Type B pancreatic cell (in vitro differentiated cells): ENCODE measurements at regions not wholly inside any gene's neighbourhood (a gene's known extent, or its start where the extent isn't known, plus 50 kb on each side); places are given as distances from the start of the nearest gene placed in this dataset.

Experiments
- DNase-seq: peaks from one replicate; pipeline ENCODE4 v3.0.0; 2021; ENCODE audit warnings: mixed read lengths; ENCODE audit not compliant: unreplicated experiment; ENCODE audit errors: extremely low spot score
- H3K27ac Mint-ChIP-seq: 2 replicates; pipeline ENCODE4 v1.8.0; 2021; ENCODE audit warnings: mild to moderate bottlenecking, mixed read lengths
- H3K27me3 Mint-ChIP-seq: 2 replicates; pipeline ENCODE4 v1.8.0; 2021; ENCODE audit warnings: mixed read lengths
- H3K36me3 Mint-ChIP-seq: 2 replicates; pipeline ENCODE4 v1.8.0; 2021; ENCODE audit warnings: mixed read lengths
- H3K4me1 Mint-ChIP-seq: one replicate; pipeline ENCODE4 v1.8.0; 2021; ENCODE audit warnings: mixed read lengths; ENCODE audit not compliant: unreplicated experiment
- H3K4me3 Mint-ChIP-seq: 2 replicates; pipeline ENCODE4 v1.8.0; 2021; ENCODE audit warnings: mild to moderate bottlenecking, mixed read lengths
- H3K9me3 Mint-ChIP-seq: 2 replicates; pipeline ENCODE4 v1.8.0; 2021; ENCODE audit warnings: mixed read lengths
- CTCF ChIP-seq: fragments of 200-600 bp; sonication (generic); conservative IDR thresholded peaks from 2 replicates; pipeline ENCODE4 v1.5.0; 2021; ENCODE audit warnings: antibody characterized with exemption, mild to moderate bottlenecking

- DNase-seq, result no peak
- Mint-ChIP-seq H3K9me3 (no peaks in the 10 kb centered on the region), H3K4me1 (peaks cover 28% of the 10 kb centered on the region), H3K36me3 (no peaks in the 10 kb centered on the region), H3K4me3 (no peak overlapping the region), H3K27me3 (no peaks in the 10 kb centered on the region), H3K27ac (no peak overlapping the region)
- no peak for TF ChIP-seq CTCF
Observed at GRCh38 chr10:28942012-28942411, 264.7 kb downstream of the BAMBI start.

- Mint-ChIP-seq H3K27me3 (no peaks in the 10 kb centered on the region), H3K36me3 (no peaks in the 10 kb centered on the region), H3K27ac (no peak overlapping the region), H3K4me3 (no peak overlapping the region), H3K4me1 (peaks cover 7% of the 10 kb centered on the region), H3K9me3 (no peaks in the 10 kb centered on the region)
- TF ChIP-seq CTCF, result no peak
- no peak for DNase-seq
Observed at GRCh38 chr10:28945959-28946358, 268.6 kb downstream of the BAMBI start.

GRCh38 chr10:28946479-28946878 is 269.2 kb downstream of the BAMBI start:
- Mint-ChIP-seq H3K27me3 (no peaks in the 10 kb centered on the region), H3K4me3 (no peak overlapping the region), H3K36me3 (no peaks in the 10 kb centered on the region), H3K4me1 (peaks cover 6% of the 10 kb centered on the region), H3K9me3 (no peaks in the 10 kb centered on the region), H3K27ac (no peak overlapping the region)
- no peak for TF ChIP-seq CTCF
- no peak for DNase-seq

- no peak overlapping the region for H3K27ac Mint-ChIP-seq
- no peaks in the 10 kb centered on the region for H3K27me3 Mint-ChIP-seq
- no peaks in the 10 kb centered on the region for H3K9me3 Mint-ChIP-seq
- H3K4me1 Mint-ChIP-seq, result peaks cover 6% of the 10 kb centered on the region
- no peaks in the 10 kb centered on the region for H3K36me3 Mint-ChIP-seq
- no peak for TF ChIP-seq CTCF
- DNase-seq, result no peak
- H3K4me3 Mint-ChIP-seq, result no peak overlapping the region
Observed at GRCh38 chr10:28947171-28947570, 269.9 kb downstream of the BAMBI start.

- TF ChIP-seq CTCF, result no peak
- no peak for DNase-seq
- H3K27me3 Mint-ChIP-seq, result no peaks in the 10 kb centered on the region
- H3K4me1 Mint-ChIP-seq, result peaks cover 6% of the 10 kb centered on the region
- H3K36me3 Mint-ChIP-seq, result no peaks in the 10 kb centered on the region
- H3K27ac Mint-ChIP-seq, result no peak overlapping the region
- H3K4me3 Mint-ChIP-seq, result no peak overlapping the region
- no peaks in the 10 kb centered on the region for H3K9me3 Mint-ChIP-seq
Observed at GRCh38 chr10:28948046-28948445, 270.7 kb downstream of the BAMBI start.
